ENCODE measurements at regions not wholly inside any gene's neighbourhood (a gene's known extent, or its start where the extent isn't known, plus 50 kb on each side); places are given as distances from the start of the nearest gene placed in this dataset.
"Not testable (repeated sequence)": the region's sequence is repeated elsewhere in the genome, so short reads cannot be mapped to it uniquely, and the experiment has no call there.

- DNase-seq: no peak
Observed at GRCh38 chr4:13765539-13765938, 138.0 kb upstream of the BOD1L1 start.

GRCh38 chr4:13766761-13767540 lies 139.4 kb upstream of the BOD1L1 start:
- no peak for DNase-seq

GRCh38 chr4:13777341-13777740 lies 149.8 kb upstream of the BOD1L1 start:
- no peak for DNase-seq

- no peak for DNase-seq
Observed at GRCh38 chr4:13778367-13778766, 150.8 kb upstream of the BOD1L1 start.

GRCh38 chr4:13782231-13782630 lies 154.7 kb upstream of the BOD1L1 start:
- DNase-seq: no peak

- no peak for DNase-seq
Observed at GRCh38 chr4:13783800-13784411, 156.4 kb upstream of the BOD1L1 start.

- no peak for DNase-seq
Observed at GRCh38 chr4:13793020-13793710, 165.6 kb upstream of the BOD1L1 start.

GRCh38 chr4:13794819-13795565 lies 167.5 kb upstream of the BOD1L1 start:
- no peak for DNase-seq

- DNase-seq: no peak
Observed at GRCh38 chr4:13797061-13797460, 169.5 kb upstream of the BOD1L1 start.

- no peak for DNase-seq
Observed at GRCh38 chr4:13815231-13815630, 187.7 kb upstream of the BOD1L1 start.

- no peak for DNase-seq
Observed at GRCh38 chr4:13816472-13816871, 188.9 kb upstream of the BOD1L1 start.

GRCh38 chr4:13821522-13821921 lies 194.0 kb upstream of the BOD1L1 start:
- DNase-seq: no peak

- DNase-seq: not testable (repeated sequence)
Observed at GRCh38 chr4:13825822-13826221, 198.3 kb upstream of the BOD1L1 start.

- no peak for DNase-seq
Observed at GRCh38 chr4:13829457-13829856, 201.9 kb upstream of the BOD1L1 start.

- DNase-seq: no peak
Observed at GRCh38 chr4:13830449-13830848, 202.9 kb upstream of the BOD1L1 start.

- DNase-seq: no peak
Observed at GRCh38 chr4:13833171-13833804, 205.8 kb upstream of the BOD1L1 start.

GRCh38 chr4:13836946-13837912 lies 209.7 kb upstream of the BOD1L1 start:
- no peak for DNase-seq

GRCh38 chr4:13840502-13841190 lies 213.1 kb upstream of the BOD1L1 start:
- DNase-seq: no peak

GRCh38 chr4:13844740-13845139 lies 217.2 kb upstream of the BOD1L1 start:
- DNase-seq: no peak

GRCh38 chr4:13849778-13850177 lies 222.3 kb upstream of the BOD1L1 start:
- no peak for DNase-seq
